ENCODE measurements at regions not wholly inside any gene's neighbourhood (a gene's known extent, or its start where the extent isn't known, plus 50 kb on each side); places are given as distances from the start of the nearest gene placed in this dataset.
"Not testable (repeated sequence)": the region's sequence is repeated elsewhere in the genome, so short reads cannot be mapped to it uniquely, and the experiment has no call there.

- DNase-seq, result no peak
Measured at GRCh38 chr10:30762620-30763019, 133.1 kb upstream of the LYZL2 start.

DNA sequence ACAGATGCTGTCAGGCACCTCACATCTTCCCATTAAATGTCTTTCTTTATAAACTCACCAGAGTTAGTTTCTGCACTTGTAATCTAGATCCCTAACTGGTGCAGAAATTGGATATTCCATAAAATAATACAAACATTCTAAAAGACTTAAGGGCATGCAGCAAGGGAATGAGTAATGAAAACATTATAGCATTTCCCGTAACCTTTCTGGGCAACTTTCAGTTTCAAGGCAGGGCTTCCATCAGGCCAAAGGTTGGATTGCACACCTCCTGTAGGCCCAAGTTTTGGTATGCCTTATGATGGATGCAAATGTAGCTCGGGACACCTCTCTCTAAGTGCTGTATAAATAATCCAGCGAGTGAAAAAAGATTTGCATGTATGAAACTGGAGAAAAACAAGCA is 129.9 kb upstream of the LYZL2 start:
- no peak for DNase-seq

DNA sequence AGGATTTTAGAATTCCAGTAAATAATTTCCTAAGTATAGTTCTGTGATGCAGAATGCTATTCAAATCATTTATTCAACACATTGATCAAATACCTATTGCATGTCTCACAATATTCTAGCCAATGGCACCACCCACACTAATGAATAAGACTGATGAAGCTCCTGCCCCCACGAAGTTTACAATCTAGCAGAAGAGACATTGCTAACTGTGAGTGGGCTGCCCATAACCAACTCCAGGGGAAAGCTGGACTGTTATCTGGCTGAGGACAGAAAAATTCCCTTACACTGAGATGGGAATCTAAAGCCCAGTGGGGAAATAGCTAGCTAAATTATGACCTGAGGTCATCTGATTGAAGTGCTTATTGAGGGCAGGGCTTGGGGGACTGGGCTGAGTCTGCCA is 128.8 kb upstream of the LYZL2 start:
- DNase-seq, result no peak

DNA sequence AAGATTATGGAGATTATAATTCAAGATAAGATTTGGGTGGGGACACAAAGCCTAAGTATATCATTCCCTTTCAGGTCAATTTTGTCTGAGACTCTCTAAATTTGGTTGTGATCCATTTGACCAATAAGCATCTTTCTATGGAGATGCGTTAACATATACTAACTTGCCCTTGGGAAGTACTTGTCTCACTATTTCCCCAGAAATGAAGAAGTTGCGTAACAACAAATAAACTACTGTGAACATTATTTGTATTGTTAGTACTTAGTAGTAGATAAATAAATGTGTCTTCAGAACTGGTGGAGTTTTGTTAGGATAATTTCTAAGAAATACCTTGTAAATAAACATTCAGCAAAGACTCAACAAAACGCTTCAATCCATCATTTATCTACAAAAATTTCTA is 127.3 kb upstream of the LYZL2 start:
- no peak for DNase-seq

DNA sequence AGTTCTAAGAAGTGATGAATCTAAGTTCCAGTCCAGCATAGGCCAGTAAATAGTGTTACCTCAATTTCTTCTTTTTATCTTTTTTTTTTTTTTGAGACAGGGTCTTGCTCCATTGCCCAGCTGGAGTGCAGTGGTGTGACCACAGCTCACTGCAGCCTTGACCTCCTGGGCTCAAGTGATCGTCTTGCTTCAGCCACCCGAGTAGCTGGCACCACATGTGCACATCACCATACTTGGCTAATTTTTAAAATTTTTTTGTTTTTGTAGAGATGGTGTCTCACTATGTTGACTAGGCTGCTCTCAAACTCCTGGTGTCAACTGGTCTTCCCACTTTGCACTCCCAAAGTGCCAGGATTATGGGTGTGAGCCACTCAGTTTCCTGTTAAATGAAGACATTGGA is 126.6 kb upstream of the LYZL2 start:
- DNase-seq, result no peak

- DNase-seq, result no peak
Measured at GRCh38 chr10:30755441-30755953, 125.9 kb upstream of the LYZL2 start.

GRCh38 chr10:30752481-30752881 is 122.9 kb upstream of the LYZL2 start:
- no peak for DNase-seq

DNA sequence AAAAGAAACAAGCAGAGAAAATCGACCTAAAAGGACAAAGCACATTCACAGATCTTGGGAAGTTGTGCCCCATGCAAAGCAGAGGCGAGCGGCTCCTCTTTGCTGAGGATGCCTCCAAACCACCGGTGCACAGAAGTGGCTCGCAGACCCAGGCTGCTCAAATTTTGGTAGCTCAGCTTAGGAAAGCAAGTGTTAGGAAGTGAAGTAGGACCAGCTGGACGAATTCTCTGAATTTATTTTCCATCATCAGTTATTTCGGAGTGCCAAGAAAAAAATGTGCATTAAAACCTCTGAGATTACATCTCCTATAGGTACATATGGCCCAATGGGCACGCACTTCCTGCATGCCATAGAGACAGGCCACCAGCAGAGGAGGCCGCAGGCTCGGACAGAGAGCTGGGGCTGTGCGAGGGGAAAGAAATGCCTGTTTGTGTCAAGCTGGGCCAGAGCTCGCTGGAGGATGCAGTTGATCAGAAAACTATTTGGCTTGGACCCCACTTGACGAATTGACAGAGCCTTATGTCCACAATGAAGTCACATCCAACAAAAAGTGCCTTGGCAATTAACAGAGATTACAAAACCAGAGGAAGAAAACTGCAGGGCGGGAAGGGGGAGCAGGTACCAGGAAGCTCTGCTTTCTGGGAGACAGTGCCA is 122.3 kb upstream of the LYZL2 start:
- DNase-seq, result no peak

GRCh38 chr10:30750971-30751677 is 121.6 kb upstream of the LYZL2 start:
- no peak for DNase-seq

DNA sequence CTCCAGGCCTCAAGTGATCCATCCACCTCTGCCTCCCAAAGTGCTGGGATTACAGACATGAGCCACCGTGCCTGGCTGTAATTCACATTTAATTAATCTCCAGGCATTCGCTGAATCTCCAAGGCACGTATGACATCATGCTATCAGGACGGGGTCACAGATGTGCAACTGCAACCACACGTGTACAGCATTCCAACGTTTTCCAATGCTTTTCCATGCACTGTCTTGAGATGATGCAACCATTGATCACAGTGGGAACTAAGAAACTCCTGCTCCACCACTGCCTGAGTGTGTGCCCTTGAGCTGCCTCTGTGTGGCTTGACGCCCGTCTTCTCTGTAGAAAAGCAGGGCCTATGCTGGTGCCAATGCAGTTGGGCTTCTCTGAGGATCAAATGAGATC is 119.8 kb upstream of the LYZL2 start:
- no peak for DNase-seq

DNA sequence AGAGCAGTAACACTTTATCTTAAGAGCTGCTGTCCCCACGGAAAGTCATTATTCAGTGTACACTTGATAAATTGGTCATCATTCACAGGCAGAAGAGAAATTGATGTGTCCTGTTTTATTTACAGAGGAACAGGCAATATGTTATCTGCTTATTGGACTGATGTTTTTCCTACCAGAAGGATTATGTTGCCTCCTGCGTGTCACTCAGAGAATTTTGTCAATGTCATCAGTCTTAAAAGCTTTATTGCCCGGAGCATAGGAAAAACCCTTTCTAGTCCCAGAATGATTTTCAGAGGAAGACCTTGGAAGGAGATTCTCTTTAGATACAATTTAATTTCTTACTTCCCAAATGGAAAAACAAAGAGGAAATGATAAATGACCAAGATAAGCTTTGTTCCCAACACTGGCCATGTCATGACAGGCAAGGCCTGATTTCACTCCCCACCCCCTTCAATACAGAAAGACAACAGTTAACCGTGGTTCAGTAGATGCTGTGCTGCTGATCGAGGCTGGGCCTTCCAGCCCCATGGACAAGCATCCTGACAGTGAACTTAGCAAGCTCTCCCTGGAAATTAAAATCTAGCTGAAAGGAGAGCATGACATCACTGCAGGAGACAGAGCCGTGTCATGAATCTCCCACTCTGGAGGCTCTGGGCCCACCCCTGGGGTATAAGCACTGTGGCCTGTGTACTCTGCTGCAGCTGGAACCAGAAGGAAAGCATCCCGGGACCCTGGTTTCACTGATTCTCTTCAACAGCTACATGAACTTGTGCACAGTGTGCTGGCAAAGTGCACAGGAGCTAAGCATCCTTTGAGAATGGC is 118.8 kb upstream of the LYZL2 start:
- DNase-seq, result no peak

DNA sequence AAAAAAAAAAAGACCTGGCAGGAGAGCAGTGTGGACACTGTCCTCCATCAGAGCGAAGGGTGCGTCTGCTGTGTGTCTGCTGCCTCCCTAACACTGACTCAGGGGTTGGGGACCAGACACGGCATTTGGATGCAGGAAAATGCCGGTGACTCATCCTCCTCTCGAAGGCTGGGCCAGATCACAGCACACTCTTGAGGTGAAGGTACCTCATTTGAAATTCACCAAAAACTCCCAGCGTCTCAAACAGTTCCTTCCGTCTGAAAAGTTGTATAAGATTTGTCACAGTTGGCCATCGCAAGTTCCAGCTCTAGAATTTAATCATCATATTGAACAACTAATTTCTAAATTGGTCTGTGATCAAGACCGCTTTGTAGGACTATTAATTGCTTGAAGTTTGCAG is 118.1 kb upstream of the LYZL2 start:
- DNase-seq, result no peak

GRCh38 chr10:30745953-30746352 is 116.4 kb upstream of the LYZL2 start:
- no peak for DNase-seq

DNA sequence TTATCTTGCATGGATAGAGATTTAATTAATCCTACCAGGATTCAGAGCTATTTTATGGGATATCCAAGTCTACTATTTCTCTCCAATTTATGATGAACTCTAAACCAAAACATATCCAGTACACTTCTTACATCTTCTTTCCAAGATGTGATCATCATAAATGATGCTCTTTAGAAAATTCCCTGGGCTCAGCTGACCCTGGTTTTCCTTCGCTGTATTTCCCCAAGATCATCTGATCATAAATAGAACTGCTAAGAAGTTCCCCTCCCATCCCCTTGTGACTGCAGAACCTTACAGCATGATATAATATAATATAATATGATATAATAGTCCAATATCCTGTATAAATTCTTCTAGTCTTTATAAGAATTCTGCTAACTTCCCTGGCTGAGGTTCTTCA is 114.6 kb upstream of the LYZL2 start:
- no peak for DNase-seq

DNA sequence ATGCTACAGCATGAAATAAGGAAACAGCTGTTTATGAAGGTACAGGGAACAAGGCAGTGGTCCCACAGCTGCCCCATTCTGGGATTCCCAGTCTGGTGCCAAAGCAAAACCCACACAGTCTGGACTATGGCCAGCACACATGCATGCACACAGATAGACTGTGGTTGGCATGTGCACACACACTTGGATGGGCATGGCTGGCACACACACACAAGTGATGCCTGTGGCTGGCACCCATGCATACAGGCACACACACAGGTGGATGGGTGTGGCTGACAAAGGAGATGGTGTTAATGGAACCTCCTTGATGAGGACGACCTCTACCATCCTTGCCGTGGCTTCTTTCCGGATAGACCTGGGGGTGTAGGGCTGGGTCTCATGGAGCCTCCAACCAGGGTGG is 114.0 kb upstream of the LYZL2 start:
- no peak for DNase-seq

- DNase-seq, result no peak
Measured at GRCh38 chr10:30742471-30742870, 112.9 kb upstream of the LYZL2 start.

- DNase-seq, result not testable (repeated sequence)
Measured at GRCh38 chr10:30740774-30741173, 111.2 kb upstream of the LYZL2 start.

- no peak for DNase-seq
Measured at GRCh38 chr10:30738416-30738815, 108.9 kb upstream of the LYZL2 start.

DNA sequence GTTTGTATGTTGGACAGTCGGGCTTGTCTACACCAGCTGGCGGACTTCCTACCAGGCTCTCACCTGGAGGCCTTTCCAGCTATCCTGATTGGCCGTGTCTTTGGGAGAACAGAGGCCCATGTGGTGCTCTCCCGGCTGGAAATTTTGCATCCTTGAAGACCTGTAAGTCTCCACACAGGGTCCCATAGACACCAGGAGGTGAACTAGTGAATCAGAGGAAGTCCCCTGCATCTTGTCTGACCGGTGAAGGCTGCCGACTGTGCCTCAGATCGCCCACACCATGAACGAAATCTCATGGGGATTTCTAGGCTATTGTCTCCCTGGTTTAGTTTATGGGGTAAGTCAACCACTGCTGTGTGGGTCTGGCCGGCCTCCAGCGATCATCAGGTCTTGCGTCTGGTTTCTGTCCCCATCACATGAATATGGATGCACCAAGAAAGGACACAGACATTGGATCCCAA is 108.4 kb upstream of the LYZL2 start:
- DNase-seq, result no peak

DNA sequence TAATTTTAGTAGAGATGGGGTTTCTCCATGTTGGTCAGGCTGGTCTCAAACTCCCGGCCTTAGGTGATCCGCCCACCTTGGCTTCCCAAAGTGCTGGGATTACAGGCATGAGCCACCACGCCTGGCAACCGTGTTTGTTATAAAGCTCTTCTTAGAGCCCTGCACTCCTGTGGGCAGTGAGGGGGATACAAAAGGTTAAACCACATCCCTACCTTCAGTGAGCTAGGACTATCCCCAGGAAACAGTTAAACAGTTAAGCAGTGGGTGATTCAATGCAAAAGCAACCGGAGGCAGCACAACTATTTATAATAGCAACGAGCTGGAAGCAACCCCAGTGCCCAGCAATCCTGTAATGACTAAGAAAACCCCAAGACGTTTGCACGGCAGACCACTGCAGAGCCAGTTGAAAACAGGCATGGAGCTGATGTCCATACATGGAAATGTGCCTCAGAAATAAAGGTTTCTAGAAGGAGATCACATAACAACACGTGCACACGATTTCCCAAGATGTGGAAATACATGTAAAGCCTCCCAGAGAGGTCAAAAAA is 107.2 kb upstream of the LYZL2 start:
- no peak for DNase-seq

- no peak for DNase-seq
Measured at GRCh38 chr10:30734901-30735300, 105.3 kb upstream of the LYZL2 start.

DNA sequence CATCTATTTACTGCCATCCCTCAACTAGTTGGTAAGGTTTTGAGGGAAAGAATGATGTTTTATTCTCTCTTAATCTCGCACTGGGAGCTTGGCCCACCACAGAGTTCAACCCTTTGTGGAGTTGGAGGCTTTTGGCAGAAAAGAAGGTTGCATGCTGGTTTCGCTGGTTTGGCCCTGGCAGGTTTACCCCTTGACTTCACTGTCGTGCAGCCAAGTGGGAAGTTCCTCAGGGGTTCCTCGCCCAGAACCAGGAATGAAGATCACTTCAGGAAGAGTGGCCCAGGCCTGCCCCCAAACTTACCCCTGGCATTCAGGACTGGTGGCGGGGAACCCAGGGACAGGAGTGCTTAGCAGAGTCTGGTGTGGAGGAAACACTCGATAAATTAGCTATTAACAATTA is 103.1 kb upstream of the LYZL2 start:
- no peak for DNase-seq

DNA sequence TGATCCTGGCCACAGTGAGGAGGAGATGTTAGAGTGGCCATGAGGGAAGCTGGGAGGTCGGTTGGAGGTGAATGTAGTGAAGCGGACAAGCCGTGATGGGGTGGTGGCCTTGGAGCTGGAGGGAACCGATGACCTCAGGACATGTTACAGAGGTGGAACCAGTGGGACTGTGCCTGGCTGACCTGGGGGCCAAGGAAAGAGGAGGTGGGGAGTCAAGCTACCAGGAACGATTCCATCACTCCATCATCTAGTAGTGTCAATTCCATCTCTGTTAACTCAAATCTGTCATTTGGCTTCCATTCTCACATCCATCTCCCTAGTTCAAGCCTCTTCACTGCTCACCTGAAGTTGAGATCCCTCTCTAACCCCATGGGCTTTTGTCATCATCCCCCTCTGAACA is 102.4 kb upstream of the LYZL2 start:
- DNase-seq, result no peak
